Right lobe of liver (tissue), 4 donors: ENCODE measurements at regions not wholly inside any gene's neighbourhood (a gene's known extent, or its start where the extent isn't known, plus 50 kb on each side); places are given as distances from the start of the nearest gene placed in this dataset.

Experiments
- POLR2A ChIP-seq: fragments of 450-650 bp; IDR thresholded peaks from one replicate; pipeline ENCODE4 v1.6.1; 2017; ENCODE audit warnings: antibody characterized with exemption, mild to moderate bottlenecking
- TF ChIP-seq, protein P1 (sequence below), 4 donors: fragments of 200-600 bp in 3 of 4; fragments of 450-650 bp in 1 of 4; IDR thresholded peaks; one replicate each; pipeline versions ENCODE4 v1.5.1 to v1.8.0; 2016 to 2022; ENCODE audit warnings: antibody characterized with exemption in 4 of 4, mild to moderate bottlenecking in 2 of 4
- donor health status: DM: no; HTN: no; CAD: no.
- donor health status: DM: no; HTN: no; CAD: no.
- donor health status: DM: no; HTN: yes; CAD: no.

DNA sequence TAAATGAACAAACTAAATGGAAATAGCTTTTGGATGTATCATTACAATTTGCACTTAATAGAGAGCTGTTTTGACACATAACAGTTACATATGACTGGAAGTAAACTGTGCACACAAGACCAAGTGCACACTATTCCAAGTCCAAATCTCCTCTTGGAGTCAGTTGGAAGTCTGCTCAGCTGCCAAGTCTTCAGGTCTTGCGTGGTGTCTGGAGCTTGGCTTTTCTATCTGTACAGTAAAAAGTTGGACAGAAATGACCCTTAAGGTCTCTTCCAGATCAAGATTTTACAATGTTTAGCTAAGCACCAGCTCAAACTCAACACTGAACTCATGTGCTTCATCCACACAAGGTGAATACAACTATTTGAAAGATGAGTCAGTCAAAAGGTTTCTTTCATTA lies 456.9 kb downstream of the RASEF start:
- TF ChIP-seq, protein P1, sequence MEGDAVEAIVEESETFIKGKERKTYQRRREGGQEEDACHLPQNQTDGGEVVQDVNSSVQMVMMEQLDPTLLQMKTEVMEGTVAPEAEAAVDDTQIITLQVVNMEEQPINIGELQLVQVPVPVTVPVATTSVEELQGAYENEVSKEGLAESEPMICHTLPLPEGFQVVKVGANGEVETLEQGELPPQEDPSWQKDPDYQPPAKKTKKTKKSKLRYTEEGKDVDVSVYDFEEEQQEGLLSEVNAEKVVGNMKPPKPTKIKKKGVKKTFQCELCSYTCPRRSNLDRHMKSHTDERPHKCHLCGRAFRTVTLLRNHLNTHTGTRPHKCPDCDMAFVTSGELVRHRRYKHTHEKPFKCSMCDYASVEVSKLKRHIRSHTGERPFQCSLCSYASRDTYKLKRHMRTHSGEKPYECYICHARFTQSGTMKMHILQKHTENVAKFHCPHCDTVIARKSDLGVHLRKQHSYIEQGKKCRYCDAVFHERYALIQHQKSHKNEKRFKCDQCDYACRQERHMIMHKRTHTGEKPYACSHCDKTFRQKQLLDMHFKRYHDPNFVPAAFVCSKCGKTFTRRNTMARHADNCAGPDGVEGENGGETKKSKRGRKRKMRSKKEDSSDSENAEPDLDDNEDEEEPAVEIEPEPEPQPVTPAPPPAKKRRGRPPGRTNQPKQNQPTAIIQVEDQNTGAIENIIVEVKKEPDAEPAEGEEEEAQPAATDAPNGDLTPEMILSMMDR (IDR thresholded peaks at IDR 0.05), result no peak
- no peak for TF ChIP-seq POLR2A
